ENCODE measurements at regions not wholly inside any gene's neighbourhood (a gene's known extent, or its start where the extent isn't known, plus 50 kb on each side); places are given as distances from the start of the nearest gene placed in this dataset.

GRCh38 chr2:236896688-236897087, 189.0 kb upstream of the COPS8 start:
- Histone ChIP-seq H3K27me3 (ENCODE audit: control insufficient read depth in 1 of 2, insufficient read depth in 2 of 2, low read length in 2 of 2) (peaks cover 0 to 2% of the 10 kb centered on the region in 2 experiments; a peak in 2 of 5 replicates), H3K9ac (ENCODE audit: insufficient read depth, low read depth, low read length) (no peak overlapping the region), H4K20me1 (ENCODE audit: insufficient read depth, low read length) (no peaks in the 10 kb centered on the region), H3K4me1 (ENCODE audit: insufficient read depth, low read length) (no peaks in the 10 kb centered on the region), H3K36me3 (replicated peaks in 1 of 2; ENCODE audit: control insufficient read depth in 1 of 2, insufficient read depth in 2 of 2, low read length in 2 of 2) (no peaks in the 10 kb centered on the region), H3K4me3 (replicated peaks in 1 of 3; ENCODE audit: insufficient read depth in 1 of 3, low read depth in 2 of 3, low read length in 3 of 3) (no peak overlapping the region), H3K27ac (ENCODE audit: extremely low read length, insufficient read depth, low read length) (no peak overlapping the region), H2AFZ (ENCODE audit: low read length) (no peak overlapping the region), H3K9me3 (ENCODE audit: low read length) (no peaks in the 10 kb centered on the region), H3K79me2 (ENCODE audit: insufficient read depth, low read length) (no peaks in the 10 kb centered on the region), H3K4me2 (ENCODE audit: low read depth, low read length) (no peak overlapping the region)
- ChIA-PET CTCF (ENCODE audit: low intra/inter-chr PET ratio, low total read pairs) (no interaction called here), POLR2A (no interaction called here)
- in situ Hi-C loops (cut with HindIII; ENCODE audit: extremely low pct_ligation_motif_present, low pct_unique_long_range_greater_than_20kb) (no loop called here), intact Hi-C loops (cut with micrococcal nuclease; ENCODE audit: unreplicated experiment) (no loop called here)
- BruUV-seq (replicated peaks) = no TSS peak
- TF ChIP-seq, protein P1, sequence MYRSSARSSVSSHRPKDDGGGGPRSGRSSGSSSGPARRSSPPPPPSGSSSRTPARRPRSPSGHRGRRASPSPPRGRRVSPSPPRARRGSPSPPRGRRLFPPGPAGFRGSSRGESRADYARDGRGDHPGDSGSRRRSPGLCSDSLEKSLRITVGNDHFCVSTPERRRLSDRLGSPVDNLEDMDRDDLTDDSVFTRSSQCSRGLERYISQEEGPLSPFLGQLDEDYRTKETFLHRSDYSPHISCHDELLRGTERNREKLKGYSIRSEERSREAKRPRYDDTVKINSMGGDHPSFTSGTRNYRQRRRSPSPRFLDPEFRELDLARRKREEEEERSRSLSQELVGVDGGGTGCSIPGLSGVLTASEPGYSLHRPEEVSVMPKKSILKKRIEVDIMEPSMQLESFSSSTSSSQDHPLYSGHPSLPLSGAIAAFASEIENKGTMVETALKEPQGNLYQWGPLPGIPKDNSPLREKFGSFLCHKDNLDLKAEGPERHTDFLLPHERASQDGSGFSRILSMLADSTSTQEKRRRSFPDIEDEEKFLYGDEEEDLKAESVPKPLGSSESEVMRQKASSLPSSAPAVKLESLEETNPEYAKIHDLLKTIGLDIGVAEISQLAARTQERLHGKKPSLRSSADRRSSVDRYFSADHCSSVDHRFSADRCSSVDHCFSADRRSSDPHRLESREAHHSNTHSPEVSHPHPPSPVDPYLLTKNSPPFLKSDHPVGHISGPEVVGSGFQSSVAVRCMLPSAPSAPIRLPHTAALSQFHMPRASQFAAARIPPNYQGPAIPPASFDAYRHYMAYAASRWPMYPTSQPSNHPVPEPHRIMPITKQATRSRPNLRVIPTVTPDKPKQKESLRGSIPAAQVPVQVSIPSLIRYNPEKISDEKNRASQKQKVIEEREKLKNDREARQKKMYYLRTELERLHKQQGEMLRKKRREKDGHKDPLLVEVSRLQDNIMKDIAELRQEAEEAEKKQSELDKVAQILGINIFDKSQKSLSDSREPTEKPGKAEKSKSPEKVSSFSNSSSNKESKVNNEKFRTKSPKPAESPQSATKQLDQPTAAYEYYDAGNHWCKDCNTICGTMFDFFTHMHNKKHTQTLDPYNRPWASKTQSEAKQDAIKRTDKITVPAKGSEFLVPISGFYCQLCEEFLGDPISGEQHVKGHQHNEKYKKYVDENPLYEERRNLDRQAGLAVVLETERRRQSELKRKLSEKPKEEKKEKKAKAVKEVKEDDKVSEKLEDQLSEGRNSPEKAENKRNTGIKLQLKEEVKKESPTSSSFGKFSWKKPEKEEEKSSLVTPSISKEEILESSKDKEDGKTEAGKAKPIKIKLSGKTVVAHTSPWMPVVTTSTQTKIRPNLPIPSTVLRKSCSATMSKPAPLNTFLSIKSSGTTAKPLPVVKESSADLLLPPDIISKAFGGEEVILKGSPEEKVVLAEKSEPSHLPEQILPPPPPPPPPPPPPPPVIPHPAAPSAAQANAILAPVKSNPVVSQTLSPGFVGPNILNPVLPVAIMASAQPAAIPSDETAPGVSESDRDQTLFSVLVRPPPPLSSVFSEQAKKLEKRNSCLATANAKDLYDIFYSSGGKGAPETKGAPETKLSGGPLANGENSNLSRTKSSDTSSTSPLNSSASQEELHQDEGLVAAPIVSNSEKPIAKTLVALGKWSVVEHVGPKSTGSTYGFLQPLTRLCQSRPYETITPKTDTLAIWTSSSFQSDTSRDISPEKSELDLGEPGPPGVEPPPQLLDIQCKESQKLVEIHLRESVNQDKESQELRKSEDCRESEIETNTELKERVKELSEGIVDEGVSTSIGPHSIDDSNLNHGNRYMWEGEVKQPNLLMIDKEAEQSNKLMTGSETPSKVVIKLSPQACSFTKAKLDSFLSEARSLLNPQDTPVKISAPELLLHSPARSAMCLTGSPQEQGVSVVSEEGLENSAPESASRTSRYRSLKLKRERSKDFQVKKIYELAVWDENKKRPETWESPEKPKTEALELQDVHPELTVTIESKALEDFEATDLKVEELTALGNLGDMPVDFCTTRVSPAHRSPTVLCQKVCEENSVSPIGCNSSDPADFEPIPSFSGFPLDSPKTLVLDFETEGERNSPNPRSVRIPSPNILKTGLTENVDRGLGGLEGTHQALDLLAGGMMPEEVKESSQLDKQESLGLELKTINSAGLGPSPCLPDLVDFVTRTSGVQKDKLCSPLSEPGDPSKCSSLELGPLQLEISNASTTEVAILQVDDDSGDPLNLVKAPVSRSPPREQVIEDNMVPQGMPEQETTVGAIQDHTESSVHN (CRISPR knock-in tag; IDR thresholded peaks at IDR 0.05) = no peak
- no peak for TF ChIP-seq ZNF180 (CRISPR knock-in tag; IDR thresholded peaks at IDR 0.05; ENCODE audit: borderline replicate concordance, low read depth)
- no peak for TF ChIP-seq HNF1A (IDR thresholded peaks at IDR 0.05; ENCODE audit: low read depth)
- TF ChIP-seq HNF1A (CRISPR knock-in tag; IDR thresholded peaks at IDR 0.05; ENCODE audit: borderline replicate concordance) = no peak
- no peak for TF ChIP-seq TBX2 (CRISPR knock-in tag; IDR thresholded peaks at IDR 0.05; ENCODE audit: borderline replicate concordance)
- TF ChIP-seq ARID2 (CRISPR knock-in tag; IDR thresholded peaks at IDR 0.05; ENCODE audit: borderline replicate concordance) = no peak
- TF ChIP-seq ZNF883 (CRISPR knock-in tag; IDR thresholded peaks at IDR 0.05; ENCODE audit: not compliant biosample characterization) = no peak
- TF ChIP-seq ZMAT3 (CRISPR knock-in tag; conservative IDR thresholded peaks at IDR 0.05) = no peak
- no peak for TF ChIP-seq DNMT3B (CRISPR knock-in tag; conservative IDR thresholded peaks at IDR 0.05)
- no peak for ATAC-seq
- 37% methylated on average over 5 of the region's 5 CpGs for WGBS (ENCODE audit: low lambda C conversion rate)
- DNase-seq (ENCODE audit: low spot score) = no peak
- no peak for FAIRE-seq

Measured in HepG2 (cell line).